SK-N-SH (cell line): ENCODE measurements at regions not wholly inside any gene's neighbourhood (a gene's known extent, or its start where the extent isn't known, plus 50 kb on each side); places are given as distances from the start of the nearest gene placed in this dataset.

Experiments used
- CTCF ChIA-PET: fragments of 300-600, 350-600 bp; formaldehyde crosslinking; extraction: SDS; loops from one replicate; lab custom pipeline; 2021; lab: Yijun Ruan, JAX
- POLR2A ChIA-PET: fragments of 350-600 bp; sonication (Branson Sonifier 250); formaldehyde crosslinking; extraction: SDS; loops from one replicate; lab custom pipeline; 2020; ENCODE audit warnings: antibody characterized with exemption, inconsistent platforms; lab: Yijun Ruan, JAX
- DNase-seq: peaks from one replicate; pipeline ENCODE4 v3.0.0; 2012
- H2AFZ ChIP-seq: fragments of 200-600 bp; sonication (generic); 2 replicates; pipeline ENCODE4 v1.8.1; 2016; ENCODE audit warnings: antibody characterized with exemption, mild to moderate bottlenecking, low read depth
- H3F3A ChIP-seq: fragments of 200-600 bp; sonication (generic); replicated peaks from 2 replicates; pipeline ENCODE3; 2016; ENCODE audit warnings: antibody characterized with exemption, mild to moderate bottlenecking; ENCODE audit not compliant: insufficient read depth
- H3K27ac ChIP-seq, 2 experiments: fragments of 200-500 bp in 1 of 2; fragments of 200-600 bp in 1 of 2; sonication (Bioruptor generic) in 1 of 2; sonication (generic), shearing (Covaris generic) in 1 of 2; 2 replicates each; pipeline versions ENCODE4 v1.5.1 to v1.6.1; 2014 to 2016; ENCODE audit warnings: low read depth in 2 of 2, inconsistent platforms in 1 of 2, low read length in 1 of 2, mild to moderate bottlenecking in 1 of 2, mixed read lengths in 1 of 2
- H3K27me3 ChIP-seq: fragments of 200-600 bp; sonication (generic), shearing (Covaris generic); 2 replicates; pipeline ENCODE4 v1.6.1; 2016; ENCODE audit warnings: mixed run types; ENCODE audit not compliant: insufficient read depth
- H3K36me3 ChIP-seq, 2 experiments: fragments of 200-500 bp in 1 of 2; fragments of 200-600 bp in 1 of 2; sonication (Bioruptor generic) in 1 of 2; sonication (generic) in 1 of 2; replicated peaks in 1 of 2; 2 replicates each; pipeline versions ENCODE3 to v1.5.1; 2014 to 2016; ENCODE audit warnings: low read length in 1 of 2, mild to moderate bottlenecking in 1 of 2; ENCODE audit not compliant: insufficient read depth in 2 of 2, control insufficient read depth in 1 of 2
- H3K4me1 ChIP-seq, 2 experiments: fragments of 200-500 bp in 1 of 2; fragments of 200-600 bp in 1 of 2; sonication (Bioruptor generic) in 1 of 2; sonication (generic), shearing (Covaris generic) in 1 of 2; 2 replicates each; pipeline versions ENCODE4 v1.5.1 to v1.6.1; 2014 to 2016; ENCODE audit warnings: low read depth in 1 of 2, low read length in 1 of 2, mixed run types in 1 of 2; ENCODE audit not compliant: insufficient read depth in 2 of 2, control insufficient read depth in 1 of 2
- H3K4me2 ChIP-seq: fragments of 200-600 bp; sonication (generic), shearing (Covaris generic); 2 replicates; pipeline ENCODE4 v1.6.1; 2017; ENCODE audit warnings: mixed run types
- H3K4me3 ChIP-seq, 2 experiments: fragments of 200-500 bp in 1 of 2; fragments of 200-600 bp in 1 of 2; sonication (Bioruptor generic) in 1 of 2; sonication (generic), shearing (Covaris generic) in 1 of 2; 2 replicates each; pipeline versions ENCODE4 v1.5.1 to v1.8.1; 2014 to 2016; ENCODE audit warnings: low read depth in 2 of 2, inconsistent platforms in 1 of 2, low read length in 1 of 2, mild to moderate bottlenecking in 1 of 2, mixed read lengths in 1 of 2, moderate library complexity in 1 of 2
- H3K79me2 ChIP-seq: fragments of 200-600 bp; sonication (generic); 2 replicates; pipeline ENCODE4 v1.8.1; 2017; ENCODE audit warnings: mild to moderate bottlenecking; ENCODE audit not compliant: insufficient read depth
- H3K9ac ChIP-seq: fragments of 200-600 bp; sonication (generic); 2 replicates; pipeline ENCODE4 v1.6.1; 2017; ENCODE audit warnings: mixed run types
- H3K9me2 ChIP-seq: fragments of 200-600 bp; sonication (generic); 2 replicates; pipeline ENCODE4 v1.6.1; 2017; ENCODE audit warnings: mixed run types
- H3K9me3 ChIP-seq: fragments of 200-600 bp; sonication (generic); 2 replicates; pipeline ENCODE4 v1.6.1; 2017; ENCODE audit warnings: mixed run types, mild to moderate bottlenecking, moderate library complexity
- H4K20me1 ChIP-seq: fragments of 200-600 bp; sonication (generic); 2 replicates; pipeline ENCODE4 v1.6.1; 2017; ENCODE audit warnings: mild to moderate bottlenecking, mixed run types; ENCODE audit not compliant: insufficient read depth
- ELF1 ChIP-seq: IDR thresholded peaks from 2 replicates; pipeline ENCODE4 v1.4.0; 2012
- EP300 ChIP-seq, 2 experiments: IDR thresholded peaks; 2 replicates each; pipeline versions ENCODE4 v1.4.0 to v1.6.1; 2012; ENCODE audit warnings: borderline replicate concordance in 1 of 2, low read depth in 1 of 2, low read length in 1 of 2
- EZH2phosphoT487 ChIP-seq: fragments of 200-600 bp; sonication (generic); IDR thresholded peaks from 2 replicates; pipeline ENCODE4 v1.6.1; 2017; ENCODE audit warnings: low read depth, mixed run types, mild to moderate bottlenecking, antibody characterized with exemption, moderate library complexity, borderline replicate concordance
- FOSL2 ChIP-seq: IDR thresholded peaks from 2 replicates; pipeline ENCODE4 v1.4.0; 2012; ENCODE audit warnings: low read depth, mild to moderate bottlenecking, moderate library complexity, borderline replicate concordance
- FOXJ3 ChIP-seq: sonication (generic); formaldehyde crosslinking; IDR thresholded peaks from 2 replicates; pipeline ENCODE4 v1.5.1; 2020; ENCODE audit warnings: mild to moderate bottlenecking, missing genetic modification reagents
- JUND ChIP-seq: IDR thresholded peaks from 2 replicates; pipeline ENCODE4 v1.4.0; 2012
- MXI1 ChIP-seq: IDR thresholded peaks from 2 replicates; pipeline ENCODE4 v1.6.1; 2012; ENCODE audit warnings: mild to moderate bottlenecking, low read depth, low read length, improper control_type of control experiment
- NFIC ChIP-seq: IDR thresholded peaks from 2 replicates; pipeline ENCODE4 v1.4.0; 2012; ENCODE audit warnings: borderline replicate concordance
- POLR2AphosphoS5 ChIP-seq: IDR thresholded peaks from 2 replicates; pipeline ENCODE4 v1.6.1; 2012; ENCODE audit warnings: low read depth, low read length
- RAD21 ChIP-seq: IDR thresholded peaks from 2 replicates; pipeline ENCODE4 v1.6.1; 2012; ENCODE audit warnings: mild to moderate bottlenecking, low read length
- RCOR1 ChIP-seq: fragments of 150-350 bp; IDR thresholded peaks from 2 replicates; pipeline ENCODE4 v1.6.1; 2017; ENCODE audit warnings: antibody characterized with exemption, low read length
- RFX5 ChIP-seq: IDR thresholded peaks from 2 replicates; pipeline ENCODE4 v1.6.1; 2012; ENCODE audit warnings: mild to moderate bottlenecking, improper control_type of control experiment, low read length
- SIN3A ChIP-seq: IDR thresholded peaks from 2 replicates; pipeline ENCODE4 v1.6.1; 2012; ENCODE audit warnings: low read depth, mild to moderate bottlenecking, low read length, moderate library complexity, borderline replicate concordance
- SMC3 ChIP-seq: IDR thresholded peaks from 2 replicates; pipeline ENCODE4 v1.6.1; 2012; ENCODE audit warnings: low read depth, low read length, improper control_type of control experiment
- TAF1 ChIP-seq: IDR thresholded peaks from 2 replicates; pipeline ENCODE4 v1.6.1; 2012; ENCODE audit warnings: low read depth, mild to moderate bottlenecking, low read length, moderate library complexity, borderline replicate concordance
- TCF12 ChIP-seq: IDR thresholded peaks from 2 replicates; pipeline ENCODE4 v1.4.0; 2012
- TEAD4 ChIP-seq: IDR thresholded peaks from 2 replicates; pipeline ENCODE4 v1.4.0; 2012; ENCODE audit warnings: mild to moderate bottlenecking, borderline replicate concordance; ENCODE audit not compliant: insufficient read depth
- YY1 ChIP-seq: IDR thresholded peaks from 2 replicates; pipeline ENCODE4 v1.4.0; 2012; ENCODE audit warnings: low read depth, mild to moderate bottlenecking
- WGBS: methylation state at CpG from one replicate; pipeline ENCODE4 v1.1.6; 2017; ENCODE audit warnings: low lambda C conversion rate; 5-methylcytosine and 5-hydroxymethylcytosine counted together
- TF ChIP-seq, protein P1 (sequence below): fragments of 150-350 bp; IDR thresholded peaks from 2 replicates; pipeline ENCODE4 v1.6.1; 2017; ENCODE audit warnings: antibody characterized with exemption, low read length, low read depth, borderline replicate concordance
- TF ChIP-seq, protein P2 (sequence below): fragments of 200-600 bp; sonication (generic); IDR thresholded peaks from 2 replicates; pipeline ENCODE4 v1.6.1; 2017; ENCODE audit warnings: antibody characterized with exemption, mild to moderate bottlenecking, moderate library complexity
- TF ChIP-seq, protein P3 (sequence below): IDR thresholded peaks from 2 replicates; pipeline ENCODE4 v1.4.0; 2012; ENCODE audit warnings: low read depth, borderline replicate concordance
- TF ChIP-seq, protein P4 (sequence below): IDR thresholded peaks from 2 replicates; pipeline ENCODE4 v1.4.0; 2012; ENCODE audit warnings: low read depth, borderline replicate concordance

DNA sequence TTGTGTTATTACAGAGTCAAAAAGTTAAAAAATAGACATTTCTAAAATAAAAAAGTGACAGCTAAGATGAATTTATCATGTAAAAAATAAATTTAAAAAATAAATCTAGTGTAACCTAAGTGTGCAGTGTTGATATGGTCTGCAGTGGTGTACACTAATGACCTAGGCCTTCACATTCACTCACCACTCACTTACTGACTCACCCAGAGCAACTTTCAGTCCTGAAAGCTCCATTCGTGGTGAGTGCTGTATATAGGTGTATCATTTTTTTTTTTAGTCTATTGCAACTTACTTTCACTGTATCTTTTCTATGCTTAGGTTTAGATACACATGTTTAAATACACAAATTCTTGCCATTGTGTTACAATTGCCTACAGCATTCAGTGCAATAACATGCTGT, 459.4 kb upstream of the ROBO1 start:
- Histone ChIP-seq H3K36me3 (no peaks in the 10 kb centered on the region), H3K4me1 (no peaks in the 10 kb centered on the region), H2AFZ (no peak overlapping the region), H3K9me3 (0 out of 2 replicates have a peak, but pooled peaks cover 6% of the 10 kb centered on the region), H4K20me1 (no peaks in the 10 kb centered on the region), H3K79me2 (no peaks in the 10 kb centered on the region)
- POLR2A ChIA-PET: no interaction called here
- TF ChIP-seq RAD21: no peak
- TF ChIP-seq JUND: no peak
- TF ChIP-seq YY1: no peak
- no peak for TF ChIP-seq MXI1
- TF ChIP-seq SIN3A: no peak
- no peak for TF ChIP-seq NFIC
- TF ChIP-seq RFX5: no peak
- TF ChIP-seq ELF1: no peak
- TF ChIP-seq, protein P1, sequence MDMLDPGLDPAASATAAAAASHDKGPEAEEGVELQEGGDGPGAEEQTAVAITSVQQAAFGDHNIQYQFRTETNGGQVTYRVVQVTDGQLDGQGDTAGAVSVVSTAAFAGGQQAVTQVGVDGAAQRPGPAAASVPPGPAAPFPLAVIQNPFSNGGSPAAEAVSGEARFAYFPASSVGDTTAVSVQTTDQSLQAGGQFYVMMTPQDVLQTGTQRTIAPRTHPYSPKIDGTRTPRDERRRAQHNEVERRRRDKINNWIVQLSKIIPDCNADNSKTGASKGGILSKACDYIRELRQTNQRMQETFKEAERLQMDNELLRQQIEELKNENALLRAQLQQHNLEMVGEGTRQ: no peak
- TF ChIP-seq, all 33 proteins: peak for 0
- Histone ChIP-seq H3K9me2 (peaks cover 3% of the 10 kb centered on the region; the same call in 1 of the 2 replicates), H3K9ac (no peak overlapping the region), H3F3A (no peaks in the 10 kb centered on the region), H3K27me3 (no peaks in the 10 kb centered on the region), H3K4me3 (no peak overlapping the region), H3K27ac (no peak overlapping the region), H3K4me2 (no peak overlapping the region)
- WGBS: 48% methylated on average over 1 of the region's 1 CpG
- DNase-seq: no peak
- CTCF ChIA-PET: no interaction called here

DNA sequence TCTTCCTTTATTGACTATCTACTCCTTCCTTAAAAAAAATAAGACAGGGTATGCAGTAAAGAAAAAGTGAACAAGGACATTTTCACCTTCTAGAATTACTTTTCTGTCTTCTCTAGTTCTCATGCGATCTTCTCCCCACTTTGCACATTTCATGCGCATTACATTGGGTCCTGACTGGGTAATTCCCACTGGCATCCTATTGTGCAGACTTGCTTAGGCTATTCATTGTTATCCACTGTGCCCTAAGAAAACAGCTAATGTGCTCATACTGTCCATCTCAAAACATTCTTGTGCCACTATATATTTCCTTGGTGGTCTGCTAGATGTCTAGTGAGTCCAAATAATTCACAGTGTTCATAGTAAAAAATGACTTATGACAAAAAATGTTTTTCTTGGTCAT, 447.4 kb upstream of the ROBO1 start:
- Histone ChIP-seq H3K27me3 (no peaks in the 10 kb centered on the region), H3K27ac (no peak overlapping the region), H3K9ac (no peak overlapping the region), H3K4me3 (no peak overlapping the region), H3K36me3 (no peaks in the 10 kb centered on the region), H3K79me2 (no peaks in the 10 kb centered on the region), H3K9me2 (no peaks in the 10 kb centered on the region), H2AFZ (no peak overlapping the region), H3F3A (no peaks in the 10 kb centered on the region), H3K9me3 (no peaks in the 10 kb centered on the region), H4K20me1 (no peaks in the 10 kb centered on the region), H3K4me1 (no peaks in the 10 kb centered on the region), H3K4me2 (no peak overlapping the region)
- ChIA-PET CTCF (interaction anchor here (0.6 kb wide), 1 partner anchor 70 kb away, joined by 3 read pairs; no protein-coding TSS in a partner anchor), POLR2A (no interaction called here)
- TF ChIP-seq EP300 (IDR thresholded peaks at IDR 0.05; ENCODE audit: borderline replicate concordance in 1 of 2, low read depth in 1 of 2, low read length in 1 of 2): no peak
- TF ChIP-seq, protein P1: no peak
- no peak for TF ChIP-seq YY1
- no peak for TF ChIP-seq RFX5
- no peak for TF ChIP-seq SIN3A
- no peak for TF ChIP-seq SMC3
- TF ChIP-seq FOXJ3 (CRISPR knock-in tag): no peak
- TF ChIP-seq ELF1: no peak
- TF ChIP-seq TCF12: no peak
- TF ChIP-seq, protein P2, sequence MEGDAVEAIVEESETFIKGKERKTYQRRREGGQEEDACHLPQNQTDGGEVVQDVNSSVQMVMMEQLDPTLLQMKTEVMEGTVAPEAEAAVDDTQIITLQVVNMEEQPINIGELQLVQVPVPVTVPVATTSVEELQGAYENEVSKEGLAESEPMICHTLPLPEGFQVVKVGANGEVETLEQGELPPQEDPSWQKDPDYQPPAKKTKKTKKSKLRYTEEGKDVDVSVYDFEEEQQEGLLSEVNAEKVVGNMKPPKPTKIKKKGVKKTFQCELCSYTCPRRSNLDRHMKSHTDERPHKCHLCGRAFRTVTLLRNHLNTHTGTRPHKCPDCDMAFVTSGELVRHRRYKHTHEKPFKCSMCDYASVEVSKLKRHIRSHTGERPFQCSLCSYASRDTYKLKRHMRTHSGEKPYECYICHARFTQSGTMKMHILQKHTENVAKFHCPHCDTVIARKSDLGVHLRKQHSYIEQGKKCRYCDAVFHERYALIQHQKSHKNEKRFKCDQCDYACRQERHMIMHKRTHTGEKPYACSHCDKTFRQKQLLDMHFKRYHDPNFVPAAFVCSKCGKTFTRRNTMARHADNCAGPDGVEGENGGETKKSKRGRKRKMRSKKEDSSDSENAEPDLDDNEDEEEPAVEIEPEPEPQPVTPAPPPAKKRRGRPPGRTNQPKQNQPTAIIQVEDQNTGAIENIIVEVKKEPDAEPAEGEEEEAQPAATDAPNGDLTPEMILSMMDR: no peak
- TF ChIP-seq EZH2phosphoT487: no peak
- TF ChIP-seq TAF1: no peak
- TF ChIP-seq, protein P3, sequence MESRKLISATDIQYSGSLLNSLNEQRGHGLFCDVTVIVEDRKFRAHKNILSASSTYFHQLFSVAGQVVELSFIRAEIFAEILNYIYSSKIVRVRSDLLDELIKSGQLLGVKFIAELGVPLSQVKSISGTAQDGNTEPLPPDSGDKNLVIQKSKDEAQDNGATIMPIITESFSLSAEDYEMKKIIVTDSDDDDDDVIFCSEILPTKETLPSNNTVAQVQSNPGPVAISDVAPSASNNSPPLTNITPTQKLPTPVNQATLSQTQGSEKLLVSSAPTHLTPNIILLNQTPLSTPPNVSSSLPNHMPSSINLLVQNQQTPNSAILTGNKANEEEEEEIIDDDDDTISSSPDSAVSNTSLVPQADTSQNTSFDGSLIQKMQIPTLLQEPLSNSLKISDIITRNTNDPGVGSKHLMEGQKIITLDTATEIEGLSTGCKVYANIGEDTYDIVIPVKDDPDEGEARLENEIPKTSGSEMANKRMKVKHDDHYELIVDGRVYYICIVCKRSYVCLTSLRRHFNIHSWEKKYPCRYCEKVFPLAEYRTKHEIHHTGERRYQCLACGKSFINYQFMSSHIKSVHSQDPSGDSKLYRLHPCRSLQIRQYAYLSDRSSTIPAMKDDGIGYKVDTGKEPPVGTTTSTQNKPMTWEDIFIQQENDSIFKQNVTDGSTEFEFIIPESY: no peak
- no peak for TF ChIP-seq RCOR1
- TF ChIP-seq, protein P4, sequence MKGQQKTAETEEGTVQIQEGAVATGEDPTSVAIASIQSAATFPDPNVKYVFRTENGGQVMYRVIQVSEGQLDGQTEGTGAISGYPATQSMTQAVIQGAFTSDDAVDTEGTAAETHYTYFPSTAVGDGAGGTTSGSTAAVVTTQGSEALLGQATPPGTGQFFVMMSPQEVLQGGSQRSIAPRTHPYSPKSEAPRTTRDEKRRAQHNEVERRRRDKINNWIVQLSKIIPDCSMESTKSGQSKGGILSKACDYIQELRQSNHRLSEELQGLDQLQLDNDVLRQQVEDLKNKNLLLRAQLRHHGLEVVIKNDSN: no peak
- no peak for TF ChIP-seq FOSL2
- TF ChIP-seq TEAD4: no peak
- no peak for TF ChIP-seq POLR2AphosphoS5
- no peak for TF ChIP-seq JUND
- WGBS: 95% methylated on average over 2 of the region's 2 CpGs
- no peak for DNase-seq
